Sigmoid colon (tissue), 4 donors: ENCODE measurements at regions not wholly inside any gene's neighbourhood (a gene's known extent, or its start where the extent isn't known, plus 50 kb on each side); places are given as distances from the start of the nearest gene placed in this dataset.

ENCODE experiments used
- EP300 ChIP-seq, 4 donors: sonication (generic); formaldehyde crosslinking; IDR thresholded peaks; one replicate each; pipeline ENCODE4 v1.6.1; 2017; ENCODE audit warnings: antibody characterized with exemption in 4 of 4
- POLR2A ChIP-seq, 2 donors: fragments of 450-650 bp; IDR thresholded peaks; one replicate each; pipeline ENCODE4 v1.6.1; 2016; ENCODE audit warnings: antibody characterized with exemption in 2 of 2, mild to moderate bottlenecking in 2 of 2, moderate library complexity in 2 of 2
- POLR2AphosphoS5 ChIP-seq, 4 donors: sonication (generic); formaldehyde crosslinking; IDR thresholded peaks; one replicate each; pipeline ENCODE4 v1.6.1; 2017; ENCODE audit warnings: antibody characterized with exemption in 4 of 4
- TF ChIP-seq, protein P1 (sequence below), 4 experiments: fragments of 450-650 bp in 3 of 4; fragments of 200-600 bp in 1 of 4; IDR thresholded peaks; one replicate each; pipeline ENCODE4 v1.5.1; 2016 to 2019; ENCODE audit warnings: antibody characterized with exemption in 4 of 4, mild to moderate bottlenecking in 3 of 4, moderate library complexity in 2 of 4

DNA sequence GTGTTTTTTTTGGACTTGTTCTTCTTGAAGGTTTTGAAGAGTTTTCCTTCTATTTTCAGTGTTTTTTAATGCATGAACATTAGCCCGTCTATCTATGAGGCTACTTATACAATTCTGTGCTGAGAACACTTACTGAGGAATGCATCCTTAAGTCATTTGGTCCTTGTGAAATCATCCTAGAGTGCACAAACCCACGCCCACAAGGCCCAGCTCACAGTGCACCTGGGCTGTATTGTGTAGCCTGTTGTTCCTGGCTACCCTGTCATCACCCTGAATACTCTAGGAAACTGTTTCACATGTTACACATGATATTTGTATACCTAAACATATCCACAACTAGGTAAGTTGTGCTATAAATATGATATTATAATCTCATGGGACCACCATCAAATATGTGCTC is 1226.7 kb downstream of the NLGN4Y start:
- no peak for TF ChIP-seq POLR2A (IDR thresholded peaks at IDR 0.05)
- TF ChIP-seq, protein P1, sequence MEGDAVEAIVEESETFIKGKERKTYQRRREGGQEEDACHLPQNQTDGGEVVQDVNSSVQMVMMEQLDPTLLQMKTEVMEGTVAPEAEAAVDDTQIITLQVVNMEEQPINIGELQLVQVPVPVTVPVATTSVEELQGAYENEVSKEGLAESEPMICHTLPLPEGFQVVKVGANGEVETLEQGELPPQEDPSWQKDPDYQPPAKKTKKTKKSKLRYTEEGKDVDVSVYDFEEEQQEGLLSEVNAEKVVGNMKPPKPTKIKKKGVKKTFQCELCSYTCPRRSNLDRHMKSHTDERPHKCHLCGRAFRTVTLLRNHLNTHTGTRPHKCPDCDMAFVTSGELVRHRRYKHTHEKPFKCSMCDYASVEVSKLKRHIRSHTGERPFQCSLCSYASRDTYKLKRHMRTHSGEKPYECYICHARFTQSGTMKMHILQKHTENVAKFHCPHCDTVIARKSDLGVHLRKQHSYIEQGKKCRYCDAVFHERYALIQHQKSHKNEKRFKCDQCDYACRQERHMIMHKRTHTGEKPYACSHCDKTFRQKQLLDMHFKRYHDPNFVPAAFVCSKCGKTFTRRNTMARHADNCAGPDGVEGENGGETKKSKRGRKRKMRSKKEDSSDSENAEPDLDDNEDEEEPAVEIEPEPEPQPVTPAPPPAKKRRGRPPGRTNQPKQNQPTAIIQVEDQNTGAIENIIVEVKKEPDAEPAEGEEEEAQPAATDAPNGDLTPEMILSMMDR (IDR thresholded peaks at IDR 0.05): no peak
- TF ChIP-seq POLR2AphosphoS5 (IDR thresholded peaks at IDR 0.05): no peak
- TF ChIP-seq EP300 (IDR thresholded peaks at IDR 0.05): no peak
